ENCODE measurements at regions not wholly inside any gene's neighbourhood (a gene's known extent, or its start where the extent isn't known, plus 50 kb on each side); places are given as distances from the start of the nearest gene placed in this dataset.
A peak's percentile ranks its signal among the peaks of the same experiment; 100 is the strongest.

DNA sequence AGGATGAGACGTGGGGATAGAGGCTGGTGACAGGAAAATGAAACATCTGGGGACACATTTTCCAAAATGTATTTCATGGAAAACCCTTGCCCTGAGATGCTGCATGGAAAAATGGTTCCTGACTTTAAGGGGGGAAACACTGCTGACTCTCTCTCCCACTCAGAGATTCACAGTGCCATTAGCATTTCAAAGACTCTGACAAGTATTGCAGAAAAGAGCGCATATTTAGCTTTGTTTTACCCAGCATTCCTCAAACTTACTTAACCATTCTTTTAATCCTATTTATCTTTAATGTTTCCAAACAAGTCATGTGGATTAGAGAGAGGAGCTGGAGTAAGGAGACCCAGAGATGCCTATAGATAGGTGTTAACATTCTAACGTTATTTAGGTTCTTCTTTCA is 141.8 kb upstream of the DYRK2 start:
- DNase-seq, result no peak

DNA sequence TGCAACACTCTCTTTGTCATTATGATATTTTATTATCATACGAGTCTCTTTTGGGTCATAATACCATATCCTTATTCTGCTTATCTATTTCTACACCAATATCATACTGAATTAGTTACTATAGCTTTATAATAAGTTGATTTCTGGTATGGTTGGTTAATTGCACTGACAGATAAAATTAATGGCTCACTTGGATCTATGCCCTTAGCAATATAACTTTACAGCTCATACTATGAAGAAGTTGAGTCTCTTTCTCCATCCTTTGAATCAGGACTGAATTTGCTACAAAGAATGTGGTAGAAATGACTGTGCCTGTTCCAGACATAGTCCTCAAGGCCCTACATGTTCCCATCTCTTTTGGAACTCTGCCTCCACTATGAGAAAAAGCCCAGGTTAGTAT is 139.7 kb upstream of the DYRK2 start:
- DNase-seq, result no peak

DNA sequence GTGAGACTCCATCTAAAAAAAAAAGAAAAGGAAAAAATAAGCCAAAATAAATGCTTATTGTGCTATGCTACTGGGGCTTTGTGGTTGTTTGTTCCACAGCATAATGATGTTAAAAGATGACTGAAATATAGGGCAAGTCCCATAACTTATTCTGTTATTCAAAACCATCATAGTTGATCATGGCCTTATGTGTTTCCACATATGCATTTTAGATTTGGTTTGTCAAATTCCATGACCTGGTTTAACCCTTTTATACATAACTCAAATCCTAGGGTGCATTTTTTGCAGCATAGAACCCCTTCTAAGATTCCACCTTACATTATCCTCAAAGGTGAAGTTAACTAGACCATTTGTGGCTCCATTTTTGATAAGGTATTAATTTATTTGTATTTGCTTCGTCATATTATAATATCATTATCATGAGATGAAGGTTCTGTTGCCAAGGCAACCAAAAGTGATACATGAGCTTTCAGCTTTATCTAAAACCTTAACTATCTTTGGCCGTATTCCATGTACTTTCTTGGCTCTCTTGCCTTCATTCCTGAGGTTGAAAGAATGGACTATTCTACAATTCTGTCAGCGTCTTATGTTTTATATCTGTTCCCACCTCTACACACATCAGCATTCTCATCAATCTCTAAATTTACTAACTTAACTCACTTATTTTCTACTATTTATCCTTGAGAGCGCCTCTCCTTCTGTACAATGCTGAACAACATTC is 138.7 kb upstream of the DYRK2 start:
- no peak for DNase-seq

DNA sequence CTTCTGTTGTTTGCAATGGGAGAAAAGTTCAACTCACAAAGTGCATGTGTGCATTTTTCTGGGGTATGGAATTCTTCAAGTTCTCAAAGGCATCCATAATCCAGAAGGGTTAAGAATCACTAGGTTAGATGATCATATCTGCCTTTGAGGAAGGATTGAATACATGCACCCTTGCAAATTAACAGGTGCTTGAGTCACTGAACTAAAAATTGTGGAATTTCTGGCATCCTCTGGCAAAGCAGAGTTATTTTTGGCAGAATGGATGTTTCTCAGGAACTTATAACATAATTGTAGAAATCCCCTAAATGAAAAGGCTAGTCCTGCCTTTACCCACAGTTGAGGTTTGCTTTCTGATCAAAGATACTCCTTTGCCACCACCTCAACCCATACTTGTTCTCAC is 136.5 kb upstream of the DYRK2 start:
- DNase-seq, result no peak

DNA sequence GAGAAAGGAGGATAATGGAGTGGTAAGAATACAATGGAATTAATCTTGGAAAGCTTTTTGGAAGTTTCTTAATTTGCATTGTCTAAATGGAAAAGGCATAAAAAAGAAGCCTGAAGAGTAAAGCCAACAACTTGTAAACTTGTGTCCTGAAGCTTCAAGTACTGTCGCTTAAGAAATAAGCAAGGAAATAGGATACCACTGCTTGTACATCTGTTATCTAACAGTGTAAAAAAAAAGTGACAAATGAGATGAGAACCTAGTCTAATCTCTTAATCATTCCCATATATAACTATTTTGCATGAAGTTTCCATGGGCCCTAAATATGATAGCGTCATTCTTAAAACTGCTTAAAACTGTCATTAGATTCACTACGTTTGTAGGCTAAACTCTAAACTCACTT is 134.0 kb upstream of the DYRK2 start:
- no peak for DNase-seq

DNA sequence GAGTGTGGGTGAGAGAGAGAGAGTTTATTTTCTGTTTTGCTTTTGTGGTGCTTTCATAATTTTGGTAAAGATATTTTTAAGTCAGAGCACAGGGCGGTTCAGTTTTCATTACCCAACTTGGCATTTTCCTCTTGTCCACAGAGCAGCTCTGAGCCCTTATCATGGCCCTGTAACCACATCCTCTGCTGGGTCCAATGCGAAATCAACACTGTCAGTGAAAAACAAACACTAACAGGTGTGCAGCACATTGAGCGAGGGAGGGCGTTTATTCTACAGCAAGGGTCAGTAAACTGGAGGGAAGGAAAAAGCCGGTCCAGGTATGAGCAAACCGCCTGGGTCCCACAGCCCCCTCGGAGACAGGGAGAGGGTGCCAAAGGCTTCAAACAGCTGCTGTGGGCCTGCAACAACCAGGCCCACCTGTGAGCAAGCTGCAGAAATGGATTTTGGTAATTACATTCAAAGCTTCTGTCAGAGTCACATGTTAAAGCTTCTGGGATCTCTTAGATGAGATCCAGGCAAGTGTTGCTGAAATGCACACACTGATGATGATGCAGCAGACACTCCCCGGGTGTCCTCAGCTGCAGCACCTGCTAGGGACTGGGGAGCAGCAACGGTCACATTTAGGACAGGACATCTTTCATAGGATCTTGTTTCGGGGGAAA is 132.7 kb upstream of the DYRK2 start:
- DNase-seq, result peak; percentile 5 to 16

DNA sequence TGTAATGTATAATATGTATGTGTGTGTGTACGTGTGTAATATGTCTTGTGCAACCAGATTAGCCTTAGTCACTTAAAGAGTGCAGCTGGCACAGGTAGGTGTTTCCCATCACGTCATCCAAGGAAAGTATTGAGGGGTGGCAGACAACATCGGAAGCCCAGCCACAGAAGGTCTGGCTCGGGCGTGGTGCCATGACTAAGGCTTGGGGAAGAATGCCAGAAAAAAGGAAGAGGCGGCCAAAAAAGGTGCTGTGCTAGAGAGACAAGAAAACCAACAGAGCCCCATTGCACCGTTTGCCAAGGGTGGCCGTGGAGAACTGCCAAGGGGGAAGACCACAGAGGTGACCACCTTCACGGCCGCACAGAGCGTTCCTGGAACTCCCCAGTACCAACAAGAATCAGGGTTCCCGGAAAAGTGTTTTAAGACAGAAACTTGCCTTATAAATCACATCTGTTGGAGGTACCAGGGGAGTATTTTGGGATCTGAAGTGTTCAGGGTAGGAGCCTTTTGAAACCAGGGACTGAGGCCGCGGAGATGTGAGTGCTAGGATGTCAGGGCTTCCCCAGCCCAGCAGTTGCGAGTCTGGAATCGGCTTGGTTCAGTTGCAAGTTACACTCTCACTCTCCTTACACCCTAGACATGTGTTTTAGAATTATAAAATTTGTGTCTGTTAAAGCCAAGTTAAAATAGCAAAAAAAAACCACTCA is 131.2 kb upstream of the DYRK2 start:
- DNase-seq, result no peak

DNA sequence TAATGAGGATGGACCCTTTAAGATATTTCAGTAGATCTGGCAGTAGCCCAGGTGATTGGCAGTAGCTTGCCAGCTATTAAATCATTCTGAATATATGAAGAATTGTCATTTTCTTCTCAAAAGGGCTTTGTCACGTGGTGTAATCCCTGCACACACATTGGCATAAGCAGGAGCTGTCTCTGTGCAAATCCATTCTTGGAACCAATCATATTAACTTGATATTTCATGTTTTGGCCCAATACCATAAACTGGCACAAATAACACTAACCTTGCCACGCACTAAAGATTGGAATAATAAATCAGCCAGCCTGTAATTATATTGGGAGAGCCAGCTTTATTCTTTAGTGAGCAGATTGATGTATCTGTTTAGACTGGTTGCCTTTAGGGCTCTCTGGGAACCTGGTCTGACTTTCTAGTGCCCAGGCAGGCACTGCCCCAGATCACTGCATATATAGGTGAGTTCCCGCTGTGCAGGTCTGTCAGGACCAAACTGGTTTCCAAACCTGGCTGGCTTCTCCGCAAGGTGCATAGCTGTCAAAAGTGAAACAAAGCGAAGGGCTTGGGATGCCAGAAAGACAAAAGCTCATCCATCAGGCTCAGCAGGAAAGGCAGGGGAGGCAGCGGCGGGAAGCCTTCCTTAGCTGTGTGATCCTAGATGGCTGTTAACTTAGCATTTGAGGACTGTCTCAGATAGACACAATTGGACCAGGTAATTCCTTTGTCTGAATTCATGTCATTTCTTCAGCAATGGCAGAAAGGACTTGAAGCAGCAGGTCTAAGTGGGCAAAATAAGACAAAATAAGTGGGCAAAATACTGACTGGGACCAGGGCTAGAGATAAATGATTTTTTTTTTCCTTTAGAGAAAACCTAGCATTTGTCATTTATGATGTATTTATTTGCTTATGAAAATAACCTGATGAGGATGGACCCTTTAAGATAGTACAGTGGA is 128.8 kb upstream of the DYRK2 start:
- no peak for DNase-seq

DNA sequence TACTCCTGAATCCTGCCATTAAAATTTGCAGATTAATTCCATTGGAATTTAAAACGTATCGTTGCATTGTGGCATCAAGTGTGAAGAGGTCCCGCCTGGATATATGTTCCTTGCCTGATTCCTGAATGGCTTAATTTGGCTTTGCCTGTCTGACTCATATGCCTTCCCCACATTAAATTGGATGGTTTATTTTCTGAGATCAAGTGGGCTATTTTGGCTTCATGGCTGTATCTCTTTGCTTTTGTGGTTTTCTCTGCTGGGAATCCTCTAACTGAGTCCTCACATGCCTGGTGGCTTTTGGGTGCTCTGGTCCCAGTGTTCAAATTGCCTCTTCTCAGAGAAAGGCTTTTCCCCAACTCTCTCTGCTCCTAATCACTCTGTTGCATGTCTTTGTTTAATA is 127.9 kb upstream of the DYRK2 start:
- DNase-seq, result no peak

DNA sequence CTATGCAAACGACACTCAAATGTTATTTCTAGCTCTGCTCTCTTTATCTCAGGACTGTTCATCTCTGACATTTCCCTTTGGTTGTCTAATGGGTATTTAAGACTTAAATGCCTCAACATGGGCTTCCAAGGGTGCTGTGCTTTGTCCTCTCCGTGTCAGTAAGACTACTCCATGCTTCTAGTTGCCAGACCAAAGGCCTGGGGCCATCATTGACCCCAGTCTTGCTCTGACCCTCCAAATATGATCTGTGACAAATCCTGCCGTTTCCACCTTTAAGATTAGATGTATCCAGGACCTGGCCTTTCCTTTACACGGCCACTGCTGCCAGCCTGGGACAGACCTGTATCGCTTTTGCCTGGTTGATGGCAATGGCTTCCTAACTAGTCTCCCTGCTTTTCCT is 126.3 kb upstream of the DYRK2 start:
- no peak for DNase-seq

DNA sequence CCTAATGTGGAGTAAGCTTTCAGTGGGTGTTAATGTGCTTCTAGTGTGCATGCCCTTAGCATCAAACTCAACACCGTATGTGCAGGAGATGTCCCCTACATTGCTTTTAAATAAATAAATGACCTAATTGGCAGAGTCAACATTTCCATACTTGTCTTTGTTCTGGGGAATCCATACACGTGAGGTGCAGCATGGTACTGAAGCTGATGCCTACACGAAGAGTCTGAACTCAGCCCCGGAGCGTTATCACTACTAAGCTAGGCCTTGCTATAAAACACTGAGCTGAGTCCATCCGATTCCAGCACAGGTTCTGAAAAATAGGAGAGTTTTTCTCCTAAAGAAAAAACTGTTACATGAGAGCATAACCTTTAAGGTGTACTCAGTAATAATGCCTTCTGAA is 125.0 kb upstream of the DYRK2 start:
- DNase-seq, result no peak

DNA sequence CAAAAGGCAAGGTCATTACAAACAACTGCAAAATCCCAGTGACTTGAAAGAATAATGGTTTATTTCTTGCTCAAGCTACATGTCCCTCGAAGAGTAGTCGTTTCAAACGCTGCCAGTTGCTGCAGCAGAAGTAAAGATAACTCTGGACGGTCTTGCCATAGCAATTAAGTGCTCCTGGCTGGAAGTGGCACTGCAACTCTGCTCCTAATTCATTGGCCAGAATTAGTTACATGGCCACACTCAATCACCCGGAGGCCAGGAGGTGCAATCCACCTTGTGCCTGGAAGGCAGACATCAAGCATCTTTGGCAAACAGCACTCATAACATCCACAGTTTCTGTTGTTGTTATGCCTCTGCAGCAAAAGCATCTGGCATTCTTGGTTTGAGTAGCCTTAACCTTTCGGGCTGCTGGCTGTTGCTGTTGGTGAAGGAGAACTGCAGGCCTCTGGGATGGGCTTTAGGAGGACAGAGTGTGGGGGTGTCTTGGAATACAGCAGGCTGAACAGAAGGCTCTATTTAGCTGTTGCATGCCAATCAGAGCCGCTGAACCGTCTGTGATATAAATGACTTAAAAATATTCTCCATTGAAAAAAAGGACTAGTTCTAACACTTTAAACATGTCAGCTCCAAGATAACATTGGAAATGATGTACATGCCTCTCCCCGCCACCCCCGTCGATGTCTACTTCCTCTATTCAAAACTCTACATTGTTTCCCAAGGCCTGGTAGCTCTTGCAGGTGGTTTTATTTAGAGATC is 123.5 kb upstream of the DYRK2 start:
- peak; percentile 38 to 70 for DNase-seq

DNA sequence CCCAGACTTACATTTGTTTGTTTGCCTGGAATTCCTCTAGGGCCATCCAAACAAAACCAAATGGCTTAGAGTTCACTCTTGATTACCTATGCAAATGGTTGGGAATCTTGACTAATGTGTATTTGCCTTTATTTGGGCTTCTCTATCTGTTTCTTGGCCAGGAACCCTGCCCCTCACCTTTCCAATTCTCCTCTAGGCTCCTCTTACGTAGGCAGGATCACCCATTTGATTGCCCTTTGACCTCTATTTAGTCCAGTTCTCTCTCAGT is 123.0 kb upstream of the DYRK2 start:
- no peak for DNase-seq

DNA sequence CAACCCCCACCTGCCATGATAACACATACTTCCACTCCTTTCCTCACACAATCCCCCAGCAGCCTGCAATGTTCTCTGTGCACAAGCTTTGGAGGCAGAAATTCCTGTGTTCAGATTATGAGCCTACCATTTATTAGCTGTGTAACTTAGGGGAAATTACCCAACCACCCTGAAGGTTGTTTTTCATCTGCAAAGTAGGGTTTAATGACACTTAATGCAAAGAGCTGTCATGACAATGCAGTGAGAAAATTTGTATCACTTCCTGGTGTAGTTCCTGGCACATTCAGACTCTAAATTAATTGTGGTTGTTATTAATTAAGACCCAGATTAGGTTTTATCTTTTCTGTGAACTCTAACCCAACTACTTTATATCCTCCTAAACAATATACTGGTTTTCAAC is 122.4 kb upstream of the DYRK2 start:
- no peak for DNase-seq

DNA sequence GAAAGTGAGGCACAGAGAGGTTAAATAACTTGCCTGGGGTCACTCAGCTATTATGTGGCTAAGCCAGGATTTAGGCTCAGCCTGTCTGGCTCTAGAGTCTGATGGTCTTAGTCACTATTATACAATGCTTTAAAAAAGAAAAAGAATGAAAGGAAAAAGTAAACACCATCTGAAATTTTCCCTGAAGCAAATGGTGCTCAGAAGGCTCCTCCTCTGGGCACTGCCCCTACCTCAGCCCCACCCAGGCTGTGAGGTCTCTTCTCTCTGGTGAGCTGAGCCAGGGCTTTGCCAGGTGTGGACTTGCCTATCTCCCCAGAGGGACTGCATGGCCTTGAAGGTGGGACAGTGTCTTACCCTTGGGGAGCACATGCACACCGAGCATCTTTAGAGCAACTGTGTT is 117.5 kb upstream of the DYRK2 start:
- no peak for DNase-seq

DNA sequence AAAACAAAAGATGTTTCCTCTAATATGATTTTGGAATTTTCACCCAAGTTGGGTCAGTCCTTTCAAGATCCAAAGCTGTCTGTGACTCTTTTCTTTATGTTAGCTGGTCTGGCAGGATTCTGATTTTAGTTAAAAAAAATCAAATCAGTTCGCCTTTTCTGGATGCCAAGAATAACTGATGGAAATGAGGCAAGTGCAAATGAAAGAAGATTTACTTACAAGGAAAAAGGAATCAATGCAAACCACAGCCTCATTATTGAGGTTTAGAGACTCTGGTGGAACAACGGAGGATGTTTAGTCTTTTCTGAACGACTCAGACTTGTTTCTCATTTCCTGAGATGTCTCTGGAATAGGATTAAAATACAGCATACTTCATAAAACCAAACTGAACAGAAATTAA is 117.0 kb upstream of the DYRK2 start:
- DNase-seq, result no peak

DNA sequence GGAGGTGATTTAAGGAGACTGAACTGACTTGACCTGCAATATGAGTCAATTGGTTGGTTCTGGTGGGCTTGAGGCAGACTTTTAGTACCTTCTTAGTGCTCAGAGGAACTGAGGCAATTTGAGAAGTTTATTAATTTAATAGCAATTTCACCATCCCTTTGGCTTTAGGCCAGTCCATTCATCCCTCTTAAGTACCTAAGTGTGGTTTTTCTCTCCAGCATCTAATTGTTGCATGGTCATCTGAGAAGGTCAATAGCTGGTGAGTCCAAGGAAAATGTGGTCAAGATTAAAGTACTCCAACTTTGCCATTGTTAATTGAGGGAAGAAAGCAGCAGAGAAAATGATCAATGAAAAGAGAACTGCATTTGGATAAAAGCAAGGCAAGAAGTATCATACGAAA is 115.4 kb upstream of the DYRK2 start:
- no peak for DNase-seq

DNA sequence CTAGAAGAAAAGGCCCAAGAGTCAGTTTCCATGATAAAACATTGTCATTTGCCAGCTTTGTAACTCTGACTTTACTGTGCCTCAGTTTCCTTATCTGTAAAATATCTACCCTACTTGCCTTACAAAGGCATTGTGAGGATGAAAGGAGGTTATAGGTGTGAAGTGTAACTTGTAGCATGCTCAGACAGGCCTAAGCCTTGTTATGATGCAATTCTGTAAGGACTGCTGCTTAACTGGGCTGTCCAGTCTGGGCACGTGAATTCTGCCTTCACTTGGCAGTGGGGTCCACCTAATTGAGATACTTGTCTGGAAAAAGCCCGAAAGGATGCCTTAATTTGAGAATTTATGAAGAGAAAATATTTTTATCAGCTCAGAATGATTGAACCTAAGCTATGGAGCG is 114.5 kb upstream of the DYRK2 start:
- no peak for DNase-seq

DNA sequence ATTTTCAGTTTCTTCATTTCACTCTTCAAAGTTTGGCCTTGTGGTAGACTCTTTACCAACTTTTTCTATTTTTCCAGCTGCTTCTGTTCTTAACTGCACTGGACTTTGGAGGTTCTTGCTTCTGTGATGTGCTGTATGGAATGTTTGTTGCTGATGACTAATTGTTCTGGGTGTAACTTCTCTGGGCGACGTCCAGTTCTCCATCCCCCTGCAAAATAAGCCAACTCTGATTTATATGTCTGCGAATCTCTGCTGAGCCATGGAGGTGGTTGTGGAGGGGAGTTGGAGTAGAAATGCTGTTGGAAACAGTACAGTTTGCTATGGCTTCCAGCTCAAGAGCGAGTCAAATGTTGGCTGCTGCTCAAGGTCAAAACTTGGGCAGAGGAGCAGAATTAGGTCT is 113.9 kb upstream of the DYRK2 start:
- no peak for DNase-seq

DNA sequence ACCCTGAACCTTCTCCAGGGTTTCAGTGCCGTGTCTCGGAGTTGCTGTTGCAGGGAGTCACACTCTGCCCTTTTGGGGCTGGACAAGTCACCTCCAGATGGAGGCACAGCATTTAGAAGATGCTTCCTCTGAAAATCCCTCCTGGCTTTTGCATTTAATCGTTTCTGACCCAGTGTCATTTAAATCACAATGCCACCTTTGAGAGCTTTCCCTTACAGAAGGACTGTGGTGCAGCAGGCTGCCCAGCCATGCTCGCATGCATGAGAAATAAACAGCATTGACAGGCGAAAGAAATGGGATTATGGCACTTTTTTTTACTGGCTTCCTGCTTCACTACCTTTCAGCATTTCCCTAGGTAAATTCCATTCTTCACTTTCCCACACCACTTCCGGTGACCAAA is 113.4 kb upstream of the DYRK2 start:
- no peak for DNase-seq

DNA sequence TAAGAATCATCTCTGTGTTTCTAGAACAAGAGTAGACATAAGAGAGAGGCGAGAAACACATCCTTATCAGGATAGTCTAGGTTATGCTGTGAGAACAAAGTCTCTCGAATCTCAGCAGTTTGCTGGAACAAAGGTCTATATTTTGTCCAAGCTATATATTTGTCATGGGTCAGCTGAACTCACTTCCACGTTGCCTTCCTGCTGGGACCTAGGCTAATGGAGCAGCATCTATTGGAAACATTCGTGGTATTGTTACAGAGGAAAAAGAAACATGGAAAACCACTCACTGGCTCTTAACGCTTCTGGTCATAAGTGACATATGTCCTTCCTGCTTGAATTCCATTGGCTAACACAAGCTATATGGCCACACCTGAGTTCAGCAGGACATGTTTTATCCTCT is 112.6 kb upstream of the DYRK2 start:
- no peak for DNase-seq

DNA sequence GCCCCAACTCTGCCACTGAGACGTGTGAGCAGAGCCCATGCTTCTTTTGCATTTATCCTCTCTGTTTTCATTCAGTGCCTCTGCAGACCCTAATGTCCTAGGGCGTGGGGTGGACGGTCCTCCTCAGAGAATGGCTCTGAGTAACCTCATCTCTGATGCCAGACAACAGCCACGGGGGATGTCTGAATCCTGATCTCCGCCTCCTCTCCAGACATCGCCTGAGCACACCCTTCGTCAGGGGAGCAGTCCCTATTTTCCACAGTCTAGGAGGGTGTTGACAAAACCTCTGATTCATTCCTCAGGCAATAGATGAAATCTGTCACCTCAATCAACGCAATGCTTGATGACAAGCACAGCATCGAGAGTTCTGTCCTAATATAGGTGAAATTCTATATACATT is 109.2 kb upstream of the DYRK2 start:
- DNase-seq, result no peak

DNA sequence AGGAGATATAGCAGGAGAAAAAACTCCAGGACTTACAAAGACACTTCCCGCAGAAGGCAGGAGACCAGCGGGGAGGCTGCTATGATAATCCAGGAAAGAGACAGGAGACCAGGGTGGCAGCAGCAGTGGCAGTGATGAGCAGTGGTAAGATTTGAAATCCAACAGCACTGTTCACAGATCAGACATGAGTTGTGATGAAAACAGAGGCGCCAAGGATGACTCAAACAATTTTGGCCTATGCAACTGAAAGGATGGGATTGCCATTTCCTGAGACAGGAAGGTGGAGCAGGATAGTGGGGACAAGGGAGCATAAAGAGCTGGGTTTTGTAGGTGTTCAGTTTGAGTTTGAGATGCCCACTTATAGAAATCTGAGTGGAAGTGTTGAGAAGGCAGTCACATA is 108.6 kb upstream of the DYRK2 start:
- no peak for DNase-seq

Measured in inflammatory macrophage treated with lipopolysaccharide for 1 hour (primary cell).